Fibroblast of skin of right biceps (primary cell): ENCODE measurements at regions not wholly inside any gene's neighbourhood (a gene's known extent, or its start where the extent isn't known, plus 50 kb on each side); places are given as distances from the start of the nearest gene placed in this dataset.
"Not testable (repeated sequence)": the region's sequence is repeated elsewhere in the genome, so short reads cannot be mapped to it uniquely, and the experiment has no call there.

ENCODE experiments used
- DNase-seq: peaks from one replicate; pipeline ENCODE4 v3.0.0-alpha.2; 2013

- DNase-seq = peak; percentile 7
Measured at GRCh38 chr1:187038784-187039183, 210.0 kb downstream of the PLA2G4A start.

- no peak for DNase-seq
Measured at GRCh38 chr1:187041104-187041503, 212.4 kb downstream of the PLA2G4A start.

- no peak for DNase-seq
Measured at GRCh38 chr1:187042538-187042937, 213.8 kb downstream of the PLA2G4A start.

GRCh38 chr1:187043433-187043832, 214.7 kb downstream of the PLA2G4A start:
- not testable (repeated sequence) for DNase-seq

GRCh38 chr1:187044411-187044810, 215.7 kb downstream of the PLA2G4A start:
- DNase-seq = no peak

- DNase-seq = no peak
Measured at GRCh38 chr1:187045371-187045770, 216.6 kb downstream of the PLA2G4A start.

GRCh38 chr1:187046293-187046692, 217.5 kb downstream of the PLA2G4A start:
- DNase-seq = no peak

- no peak for DNase-seq
Measured at GRCh38 chr1:187047298-187047697, 218.5 kb downstream of the PLA2G4A start.

- peak; percentile 41 for DNase-seq
Measured at GRCh38 chr1:187051618-187052232, 223.0 kb downstream of the PLA2G4A start.

- no peak for DNase-seq
Measured at GRCh38 chr1:187053876-187054275, 225.1 kb downstream of the PLA2G4A start.

- DNase-seq = no peak
Measured at GRCh38 chr1:187054862-187055757, 226.4 kb downstream of the PLA2G4A start.

GRCh38 chr1:187063271-187063670, 234.5 kb downstream of the PLA2G4A start:
- DNase-seq = no peak

- DNase-seq = no peak
Measured at GRCh38 chr1:187067160-187067559, 238.4 kb downstream of the PLA2G4A start.

- DNase-seq = peak; percentile 69
Measured at GRCh38 chr1:187070076-187070475, 241.3 kb downstream of the PLA2G4A start.

- DNase-seq = not testable (repeated sequence)
Measured at GRCh38 chr1:187072262-187073034, 243.7 kb downstream of the PLA2G4A start.

- DNase-seq = not testable (repeated sequence)
Measured at GRCh38 chr1:187073035-187073560, 244.3 kb downstream of the PLA2G4A start.

GRCh38 chr1:187073634-187074245, 245.0 kb downstream of the PLA2G4A start:
- DNase-seq = not testable (repeated sequence)

- DNase-seq = no peak
Measured at GRCh38 chr1:187074445-187075048, 245.8 kb downstream of the PLA2G4A start.

- no peak for DNase-seq
Measured at GRCh38 chr1:187076922-187077321, 248.2 kb downstream of the PLA2G4A start.

- no peak for DNase-seq
Measured at GRCh38 chr1:187078321-187078720, 249.6 kb downstream of the PLA2G4A start.

- DNase-seq = no peak
Measured at GRCh38 chr1:187078916-187079315, 250.2 kb downstream of the PLA2G4A start.

- DNase-seq = no peak
Measured at GRCh38 chr1:187079330-187079729, 250.6 kb downstream of the PLA2G4A start.
